WERI-Rb-1 (cell line): ENCODE measurements at regions not wholly inside any gene's neighbourhood (a gene's known extent, or its start where the extent isn't known, plus 50 kb on each side); places are given as distances from the start of the nearest gene placed in this dataset.

Source experiments
- DNase-seq: peaks from one replicate; pipeline ENCODE4 v3.0.0-alpha.2; 2020
- H3K27ac ChIP-seq: fragments of 250-450 bp; sonication (Bioruptor Pico); 2 replicates; pipeline ENCODE4 v1.5.1; 2020; ENCODE audit warnings: mild to moderate bottlenecking, moderate library complexity
- H3K27me3 ChIP-seq: fragments of 250-450 bp; sonication (Bioruptor Pico); 2 replicates; pipeline ENCODE4 v1.5.1; 2021; ENCODE audit warnings: mild to moderate bottlenecking, low read depth, moderate library complexity; ENCODE audit not compliant: insufficient read depth, severe bottlenecking
- H3K36me3 ChIP-seq: fragments of 250-450 bp; sonication (Bioruptor Pico); 2 replicates; pipeline ENCODE4 v1.5.1; 2020; ENCODE audit warnings: mild to moderate bottlenecking, moderate library complexity
- H3K4me3 ChIP-seq: 2 replicates; pipeline ENCODE4 v1.5.1; 2011; ENCODE audit warnings: low read depth, mild to moderate bottlenecking, control low read depth, low read length
- H3K9me3 ChIP-seq: fragments of 250-450 bp; sonication (Bioruptor Pico); 2 replicates; pipeline ENCODE4 v1.5.1; 2021; ENCODE audit warnings: mild to moderate bottlenecking, moderate library complexity; ENCODE audit not compliant: severe bottlenecking
- CTCF ChIP-seq: IDR thresholded peaks from 2 replicates; pipeline ENCODE4 v1.5.1; 2011; ENCODE audit warnings: low read depth, mild to moderate bottlenecking, control low read depth, inconsistent platforms, low read length

- Histone ChIP-seq H3K9me3 (no peaks in the 10 kb centered on the region), H3K4me3 (no peak overlapping the region), H3K36me3 (no peaks in the 10 kb centered on the region), H3K27ac (no peak overlapping the region), H3K27me3 (no peaks in the 10 kb centered on the region)
- no peak for DNase-seq
- no peak for TF ChIP-seq CTCF
These were observed 1285.9 kb upstream of the CELF4 start for GRCh38 chr18:38851526-38851925.

- no peaks in the 10 kb centered on the region for H3K27me3 ChIP-seq
- H3K27ac ChIP-seq, result no peak overlapping the region
- no peaks in the 10 kb centered on the region for H3K36me3 ChIP-seq
- no peaks in the 10 kb centered on the region for H3K9me3 ChIP-seq
- no peak overlapping the region for H3K4me3 ChIP-seq
- no peak for TF ChIP-seq CTCF
- no peak for DNase-seq
These were observed 1281.7 kb upstream of the CELF4 start for GRCh38 chr18:38847326-38847725.

GRCh38 chr18:38843291-38843690, 1277.7 kb upstream of the CELF4 start:
- Histone ChIP-seq H3K9me3 (no peaks in the 10 kb centered on the region), H3K36me3 (no peaks in the 10 kb centered on the region), H3K27me3 (no peaks in the 10 kb centered on the region), H3K4me3 (no peak overlapping the region), H3K27ac (no peak overlapping the region)
- TF ChIP-seq CTCF, result no peak
- DNase-seq, result no peak

GRCh38 chr18:38826247-38826646, 1260.6 kb upstream of the CELF4 start:
- no peaks in the 10 kb centered on the region for H3K27me3 ChIP-seq
- no peak overlapping the region for H3K4me3 ChIP-seq
- TF ChIP-seq CTCF, result no peak
- no peak overlapping the region for H3K27ac ChIP-seq
- no peaks in the 10 kb centered on the region for H3K9me3 ChIP-seq
- DNase-seq, result no peak
- no peaks in the 10 kb centered on the region for H3K36me3 ChIP-seq

GRCh38 chr18:38811209-38811608, 1245.6 kb upstream of the CELF4 start:
- Histone ChIP-seq H3K36me3 (no peaks in the 10 kb centered on the region), H3K9me3 (no peaks in the 10 kb centered on the region), H3K27ac (no peak overlapping the region), H3K4me3 (no peak overlapping the region), H3K27me3 (no peaks in the 10 kb centered on the region)
- DNase-seq, result no peak
- no peak for TF ChIP-seq CTCF

GRCh38 chr18:38810789-38811188, 1245.2 kb upstream of the CELF4 start:
- Histone ChIP-seq H3K9me3 (no peaks in the 10 kb centered on the region), H3K27ac (no peak overlapping the region), H3K36me3 (no peaks in the 10 kb centered on the region), H3K27me3 (no peaks in the 10 kb centered on the region), H3K4me3 (no peak overlapping the region)
- no peak for TF ChIP-seq CTCF
- no peak for DNase-seq
